M059J (cell line): ENCODE measurements at regions not wholly inside any gene's neighbourhood (a gene's known extent, or its start where the extent isn't known, plus 50 kb on each side); places are given as distances from the start of the nearest gene placed in this dataset.
"Not testable (repeated sequence)": the region's sequence is repeated elsewhere in the genome, so short reads cannot be mapped to it uniquely, and the experiment has no call there.

Experiments
- DNase-seq: peaks from one replicate; pipeline ENCODE4 v3.0.0-alpha.2; 2012; ENCODE audit warnings: low read depth

GRCh38 chr17:5864741-5865657 is 205.2 kb upstream of the WSCD1 start:
- no peak for DNase-seq

- no peak for DNase-seq
Observed at GRCh38 chr17:5866978-5867377, 203.2 kb upstream of the WSCD1 start.

- DNase-seq = no peak
Observed at GRCh38 chr17:5869041-5869745, 201.0 kb upstream of the WSCD1 start.

GRCh38 chr17:5870231-5870953 is 199.8 kb upstream of the WSCD1 start:
- DNase-seq = peak; percentile 61

- DNase-seq = no peak
Observed at GRCh38 chr17:5871666-5872065, 198.5 kb upstream of the WSCD1 start.

- DNase-seq = no peak
Observed at GRCh38 chr17:5872831-5873230, 197.3 kb upstream of the WSCD1 start.

- DNase-seq = no peak
Observed at GRCh38 chr17:5873781-5874180, 196.4 kb upstream of the WSCD1 start.

GRCh38 chr17:5874486-5874885 is 195.7 kb upstream of the WSCD1 start:
- DNase-seq = no peak

- DNase-seq = no peak
Observed at GRCh38 chr17:5877366-5877765, 192.8 kb upstream of the WSCD1 start.

GRCh38 chr17:5877948-5878347 is 192.2 kb upstream of the WSCD1 start:
- no peak for DNase-seq

- no peak for DNase-seq
Observed at GRCh38 chr17:5881849-5882248, 188.3 kb upstream of the WSCD1 start.

GRCh38 chr17:5883775-5884665 is 186.2 kb upstream of the WSCD1 start:
- no peak for DNase-seq

- no peak for DNase-seq
Observed at GRCh38 chr17:5885336-5885735, 184.8 kb upstream of the WSCD1 start.

- no peak for DNase-seq
Observed at GRCh38 chr17:5888811-5889210, 181.4 kb upstream of the WSCD1 start.

GRCh38 chr17:5892921-5893675 is 177.1 kb upstream of the WSCD1 start:
- DNase-seq = no peak

GRCh38 chr17:5893741-5894140 is 176.4 kb upstream of the WSCD1 start:
- DNase-seq = no peak

- DNase-seq = no peak
Observed at GRCh38 chr17:5895276-5895675, 174.9 kb upstream of the WSCD1 start.

GRCh38 chr17:5896215-5896614 is 174.0 kb upstream of the WSCD1 start:
- DNase-seq = no peak

- DNase-seq = no peak
Observed at GRCh38 chr17:5897275-5897911, 172.8 kb upstream of the WSCD1 start.

GRCh38 chr17:5897981-5898380 is 172.2 kb upstream of the WSCD1 start:
- DNase-seq = not testable (repeated sequence)
